Ishikawa (cell line): ENCODE measurements at regions not wholly inside any gene's neighbourhood (a gene's known extent, or its start where the extent isn't known, plus 50 kb on each side); places are given as distances from the start of the nearest gene placed in this dataset.

Experiments used
- CEBPB ChIP-seq: IDR thresholded peaks from 2 replicates; pipeline ENCODE4 v1.6.1; 2012
- CREB1 ChIP-seq: IDR thresholded peaks from 2 replicates; pipeline ENCODE4 v1.6.1; 2012; ENCODE audit warnings: low read depth
- EGR1 ChIP-seq: IDR thresholded peaks from 2 replicates; pipeline ENCODE4 v1.6.1; 2012
- EP300 ChIP-seq: IDR thresholded peaks from 2 replicates; pipeline ENCODE4 v1.6.1; 2012; ENCODE audit warnings: borderline replicate concordance
- FOXM1 ChIP-seq: IDR thresholded peaks from 2 replicates; pipeline ENCODE4 v1.6.1; 2012; ENCODE audit warnings: low read depth, borderline replicate concordance
- NFIC ChIP-seq: IDR thresholded peaks from 2 replicates; pipeline ENCODE4 v1.6.1; 2012
- RAD21 ChIP-seq: IDR thresholded peaks from 2 replicates; pipeline ENCODE4 v1.6.1; 2012; ENCODE audit warnings: low read depth
- TAF1 ChIP-seq: IDR thresholded peaks from 2 replicates; pipeline ENCODE4 v1.6.1; 2012; ENCODE audit warnings: low read depth, mild to moderate bottlenecking
- TCF12 ChIP-seq: IDR thresholded peaks from 2 replicates; pipeline ENCODE4 v1.6.1; 2012; ENCODE audit warnings: low read depth
- TEAD4 ChIP-seq: IDR thresholded peaks from 2 replicates; pipeline ENCODE4 v1.6.1; 2012
- YY1 ChIP-seq: IDR thresholded peaks from 2 replicates; pipeline ENCODE4 v1.6.1; 2012; ENCODE audit warnings: low read depth
- ZBTB7A ChIP-seq: IDR thresholded peaks from 2 replicates; pipeline ENCODE4 v1.6.1; 2012; ENCODE audit warnings: low read depth
- TF ChIP-seq, protein P1 (sequence below): IDR thresholded peaks from 2 replicates; pipeline ENCODE4 v1.6.1; 2012
- TF ChIP-seq, protein P2 (sequence below): IDR thresholded peaks from 2 replicates; pipeline ENCODE4 v1.6.1; 2012; ENCODE audit warnings: low read depth, mild to moderate bottlenecking
- TF ChIP-seq, protein P3 (sequence below): IDR thresholded peaks from 2 replicates; pipeline ENCODE4 v1.6.1; 2012

DNA sequence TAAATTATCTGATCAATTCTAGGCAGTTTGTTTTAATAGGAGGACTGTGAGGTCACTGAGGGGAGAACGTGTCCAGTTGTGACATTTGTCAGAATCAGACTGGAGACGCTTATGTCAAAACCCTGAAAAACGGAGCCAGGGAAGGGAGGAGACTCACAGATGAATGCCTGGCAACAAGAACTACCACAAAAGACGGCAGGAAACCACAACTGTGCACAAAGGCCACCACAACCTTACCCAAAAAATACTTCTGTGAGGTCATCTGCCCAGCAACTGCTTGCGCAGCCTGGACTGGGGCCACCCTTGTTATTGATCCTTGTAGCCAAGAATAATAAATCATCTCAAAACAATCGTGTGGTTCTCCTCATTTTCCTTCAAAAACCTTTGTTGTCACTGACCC, 173.0 kb upstream of the ALKAL2 start:
- TF ChIP-seq TAF1 (no peak), CEBPB (no peak), RAD21 (no peak), TEAD4 (no peak), YY1 (no peak), TCF12 (no peak), FOXM1 (no peak)
- TF ChIP-seq, protein P1, sequence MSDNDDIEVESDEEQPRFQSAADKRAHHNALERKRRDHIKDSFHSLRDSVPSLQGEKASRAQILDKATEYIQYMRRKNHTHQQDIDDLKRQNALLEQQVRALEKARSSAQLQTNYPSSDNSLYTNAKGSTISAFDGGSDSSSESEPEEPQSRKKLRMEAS, result no peak
- TF ChIP-seq, protein P2, sequence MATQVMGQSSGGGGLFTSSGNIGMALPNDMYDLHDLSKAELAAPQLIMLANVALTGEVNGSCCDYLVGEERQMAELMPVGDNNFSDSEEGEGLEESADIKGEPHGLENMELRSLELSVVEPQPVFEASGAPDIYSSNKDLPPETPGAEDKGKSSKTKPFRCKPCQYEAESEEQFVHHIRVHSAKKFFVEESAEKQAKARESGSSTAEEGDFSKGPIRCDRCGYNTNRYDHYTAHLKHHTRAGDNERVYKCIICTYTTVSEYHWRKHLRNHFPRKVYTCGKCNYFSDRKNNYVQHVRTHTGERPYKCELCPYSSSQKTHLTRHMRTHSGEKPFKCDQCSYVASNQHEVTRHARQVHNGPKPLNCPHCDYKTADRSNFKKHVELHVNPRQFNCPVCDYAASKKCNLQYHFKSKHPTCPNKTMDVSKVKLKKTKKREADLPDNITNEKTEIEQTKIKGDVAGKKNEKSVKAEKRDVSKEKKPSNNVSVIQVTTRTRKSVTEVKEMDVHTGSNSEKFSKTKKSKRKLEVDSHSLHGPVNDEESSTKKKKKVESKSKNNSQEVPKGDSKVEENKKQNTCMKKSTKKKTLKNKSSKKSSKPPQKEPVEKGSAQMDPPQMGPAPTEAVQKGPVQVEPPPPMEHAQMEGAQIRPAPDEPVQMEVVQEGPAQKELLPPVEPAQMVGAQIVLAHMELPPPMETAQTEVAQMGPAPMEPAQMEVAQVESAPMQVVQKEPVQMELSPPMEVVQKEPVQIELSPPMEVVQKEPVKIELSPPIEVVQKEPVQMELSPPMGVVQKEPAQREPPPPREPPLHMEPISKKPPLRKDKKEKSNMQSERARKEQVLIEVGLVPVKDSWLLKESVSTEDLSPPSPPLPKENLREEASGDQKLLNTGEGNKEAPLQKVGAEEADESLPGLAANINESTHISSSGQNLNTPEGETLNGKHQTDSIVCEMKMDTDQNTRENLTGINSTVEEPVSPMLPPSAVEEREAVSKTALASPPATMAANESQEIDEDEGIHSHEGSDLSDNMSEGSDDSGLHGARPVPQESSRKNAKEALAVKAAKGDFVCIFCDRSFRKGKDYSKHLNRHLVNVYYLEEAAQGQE, result no peak

DNA sequence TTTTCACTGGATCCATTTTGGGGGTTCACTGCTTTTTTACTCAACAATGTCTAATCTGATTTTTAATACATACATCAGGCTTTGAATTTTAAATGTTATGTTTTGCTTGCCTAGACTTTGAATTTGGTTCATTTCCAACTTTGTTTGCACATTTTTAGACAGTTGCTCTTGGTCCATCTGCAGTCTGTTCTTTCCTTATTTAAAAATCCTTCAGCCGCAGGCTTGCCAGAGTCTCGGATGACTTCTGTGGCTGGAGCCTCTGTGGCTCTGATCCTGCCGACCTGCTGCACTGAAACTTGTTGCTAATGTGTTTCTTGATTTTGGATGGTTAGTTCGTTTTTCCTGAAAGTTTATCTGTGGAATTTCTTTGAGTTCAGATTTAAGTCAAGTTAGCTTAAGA, 172.0 kb upstream of the ALKAL2 start:
- TF ChIP-seq EGR1 (no peak), NFIC (no peak), YY1 (no peak), FOXM1 (no peak), TCF12 (no peak), CEBPB (no peak), CREB1 (no peak), RAD21 (no peak), ZBTB7A (no peak), TEAD4 (no peak), EP300 (no peak), TAF1 (no peak)
- TF ChIP-seq, protein P2, result no peak
- TF ChIP-seq, protein P1, result no peak
- TF ChIP-seq, protein P3, sequence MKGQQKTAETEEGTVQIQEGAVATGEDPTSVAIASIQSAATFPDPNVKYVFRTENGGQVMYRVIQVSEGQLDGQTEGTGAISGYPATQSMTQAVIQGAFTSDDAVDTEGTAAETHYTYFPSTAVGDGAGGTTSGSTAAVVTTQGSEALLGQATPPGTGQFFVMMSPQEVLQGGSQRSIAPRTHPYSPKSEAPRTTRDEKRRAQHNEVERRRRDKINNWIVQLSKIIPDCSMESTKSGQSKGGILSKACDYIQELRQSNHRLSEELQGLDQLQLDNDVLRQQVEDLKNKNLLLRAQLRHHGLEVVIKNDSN, result no peak

DNA sequence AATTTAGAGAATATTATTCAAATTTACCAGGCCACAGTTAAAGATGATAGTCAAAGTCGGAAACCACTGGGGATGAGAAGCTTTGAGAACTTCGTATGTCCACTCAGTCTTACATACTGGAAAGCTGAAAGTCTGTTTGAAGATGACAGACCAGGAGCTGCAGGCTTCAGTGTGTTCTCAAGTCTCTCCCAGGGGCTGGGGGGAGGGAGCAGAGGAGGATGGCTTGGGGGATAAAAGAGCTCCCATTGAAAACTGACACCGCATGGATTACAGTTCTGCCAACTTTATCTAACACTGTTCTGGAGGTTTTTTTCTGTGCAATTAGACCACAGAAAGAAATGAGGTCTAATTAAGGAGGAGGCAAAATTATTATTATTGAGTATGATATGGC, 170.5 kb upstream of the ALKAL2 start:
- TF ChIP-seq TAF1 (no peak), EGR1 (no peak), TCF12 (no peak), CEBPB (no peak), FOXM1 (no peak), NFIC (no peak), RAD21 (no peak), TEAD4 (no peak), ZBTB7A (no peak), CREB1 (no peak), YY1 (no peak), EP300 (no peak)
- TF ChIP-seq, protein P1, result no peak
- TF ChIP-seq, protein P3, result no peak
- TF ChIP-seq, protein P2, result no peak

DNA sequence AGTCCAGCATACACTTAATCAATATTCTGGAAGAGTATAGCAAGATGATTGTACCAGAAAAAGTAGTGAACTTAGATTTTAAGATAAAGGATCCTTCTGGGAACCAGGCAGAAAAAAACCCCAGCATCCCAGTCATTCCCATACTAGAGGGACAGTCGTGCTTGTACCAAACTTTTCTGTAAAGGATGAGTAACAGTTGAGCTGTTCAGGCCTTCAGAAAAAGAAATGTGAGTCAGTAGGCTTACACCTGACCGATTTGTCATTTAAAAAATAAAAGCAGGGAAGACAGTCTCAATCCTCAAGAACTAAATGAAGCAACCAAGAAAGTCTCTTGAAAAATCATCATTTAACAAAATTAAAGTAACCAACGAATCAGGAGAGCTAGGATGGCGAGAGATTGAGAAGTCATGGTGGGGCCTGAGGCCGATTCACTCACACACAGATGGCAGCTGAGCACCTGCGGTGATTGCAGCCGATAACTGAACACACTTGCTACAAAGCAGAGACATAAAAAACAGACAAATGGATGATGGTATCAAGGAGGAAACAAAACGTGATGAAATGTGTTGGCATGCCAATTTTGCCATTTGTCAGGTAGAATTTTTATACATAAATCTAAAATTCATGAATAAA, 170.0 kb upstream of the ALKAL2 start:
- TF ChIP-seq RAD21, result no peak
- TF ChIP-seq, protein P2, result no peak
